H1 (cell line): ENCODE measurements at regions not wholly inside any gene's neighbourhood (a gene's known extent, or its start where the extent isn't known, plus 50 kb on each side); places are given as distances from the start of the nearest gene placed in this dataset.

ENCODE experiments used
- CTCF ChIA-PET: fragments of 300-600 bp; sonication (Branson Sonifier 250); formaldehyde crosslinking; loops from one replicate; lab custom pipeline; 2021; ENCODE audit not compliant: partially characterized antibody; lab: Charles Lee
- POLR2A ChIA-PET: fragments of 300-600 bp; sonication (Branson Sonifier 250); formaldehyde crosslinking; loops from one replicate; lab custom pipeline; 2021; ENCODE audit warnings: inconsistent platforms; ENCODE audit not compliant: partially characterized antibody; lab: Charles Lee
- DNase-seq, 2 experiments: peaks; one replicate each; pipeline versions ENCODE4 v3.0.0 to v3.0.0-alpha.2; 2010 to 2022; ENCODE audit warnings: low spot score in 2 of 2, low read depth in 1 of 2, mixed read lengths in 1 of 2
- FAIRE-seq: peaks from 2 replicates; lab custom pipeline; 2011; peaks lifted over from hg19 to GRCh38; lab: Jason Lieb, UNC
- H2AFZ ChIP-seq: 2 replicates; pipeline ENCODE4 v1.8.1; 2012; ENCODE audit warnings: low read length, inconsistent platforms
- H2AK5ac ChIP-seq: 2 replicates; pipeline ENCODE4 v1.6.1; 2013; ENCODE audit warnings: low read depth, low read length
- H2BK120ac ChIP-seq: replicated peaks from 2 replicates; pipeline ENCODE3; 2013; ENCODE audit warnings: low read depth, low read length, inconsistent platforms
- H2BK12ac ChIP-seq: 2 replicates; pipeline ENCODE4 v1.6.1; 2013; ENCODE audit warnings: low read depth, low read length
- H2BK15ac ChIP-seq: 2 replicates; pipeline ENCODE4 v1.6.1; 2013; ENCODE audit warnings: low read length
- H2BK20ac ChIP-seq: 2 replicates; pipeline ENCODE4 v1.6.1; 2013; ENCODE audit warnings: low read length
- H2BK5ac ChIP-seq: 2 replicates; pipeline ENCODE4 v1.6.1; 2013; ENCODE audit warnings: low read depth, low read length
- H3K14ac ChIP-seq: 2 replicates; pipeline ENCODE4 v1.6.1; 2013; ENCODE audit warnings: inconsistent platforms; ENCODE audit not compliant: insufficient read length
- H3K18ac ChIP-seq: 2 replicates; pipeline ENCODE4 v1.6.1; 2013; ENCODE audit warnings: low read length; ENCODE audit errors: extremely low read depth
- H3K23ac ChIP-seq: 2 replicates; pipeline ENCODE4 v1.6.1; 2013; ENCODE audit warnings: inconsistent platforms; ENCODE audit not compliant: insufficient read length
- H3K23me2 ChIP-seq: 2 replicates; pipeline ENCODE4 v1.6.1; 2013; ENCODE audit warnings: low read depth, low read length
- H3K27ac ChIP-seq: 2 replicates; pipeline ENCODE4 v1.6.1; 2011; ENCODE audit warnings: low read depth, low read length, inconsistent platforms
- H3K27me3 ChIP-seq, 4 experiments: replicated peaks in 1 of 4; 1 replicate in 1 of 4; 2 replicates in 3 of 4; pipeline versions ENCODE4 v1.6.1 to v1.8.1; 2011 to 2013; ENCODE audit warnings: low read length in 3 of 4, mild to moderate bottlenecking in 3 of 4, inconsistent platforms in 2 of 4, mixed read lengths in 2 of 4, moderate library complexity in 1 of 4; ENCODE audit not compliant: control insufficient read depth in 3 of 4, insufficient read depth in 3 of 4; ENCODE audit errors: extremely low read depth in 1 of 4
- H3K36me3 ChIP-seq, 4 experiments: 2 replicates each; pipeline versions ENCODE4 v1.6.1 to v1.8.1; 2011 to 2013; ENCODE audit warnings: mild to moderate bottlenecking in 4 of 4, low read length in 3 of 4, moderate library complexity in 2 of 4, control low read depth in 1 of 4, inconsistent platforms in 1 of 4; ENCODE audit not compliant: insufficient read depth in 4 of 4, control insufficient read depth in 2 of 4
- H3K4ac ChIP-seq: replicated peaks from 2 replicates; pipeline ENCODE3; 2013; ENCODE audit warnings: low read length, low read depth, mixed read lengths, inconsistent platforms; ENCODE audit not compliant: insufficient read length
- H3K4me1 ChIP-seq, 4 experiments: replicated peaks in 1 of 4; 1 replicate in 1 of 4; 2 replicates in 3 of 4; pipeline versions ENCODE4 v1.6.1 to v1.8.1; 2011 to 2013; ENCODE audit warnings: low read length in 3 of 4, inconsistent platforms in 2 of 4, mixed read lengths in 1 of 4; ENCODE audit not compliant: insufficient read depth in 4 of 4, control insufficient read depth in 3 of 4
- H3K4me2 ChIP-seq, 2 experiments: 2 replicates each; pipeline versions ENCODE4 v1.6.1 to v1.8.1; 2011 to 2013; ENCODE audit warnings: low read depth in 2 of 2, low read length in 2 of 2, control low read depth in 1 of 2, inconsistent platforms in 1 of 2, mild to moderate bottlenecking in 1 of 2; ENCODE audit not compliant: insufficient read depth in 1 of 2
- H3K4me3 ChIP-seq, 4 experiments: fragments of 200-600, 300-600 bp in 1 of 4; sonication (generic), shearing (Covaris generic), sonication (Bioruptor Twin) in 1 of 4; 2 replicates each; pipeline versions ENCODE4 v1.5.1 to v1.8.1; 2011 to 2016; ENCODE audit warnings: low read length in 4 of 4, low read depth in 3 of 4, control low read depth in 2 of 4, inconsistent platforms in 2 of 4, mild to moderate bottlenecking in 2 of 4, mixed read lengths in 1 of 4, moderate library complexity in 1 of 4; ENCODE audit not compliant: insufficient read depth in 2 of 4; ENCODE audit errors: extremely low read depth in 1 of 4
- H3K56ac ChIP-seq: replicated peaks from 2 replicates; pipeline ENCODE3; 2013; ENCODE audit warnings: low read depth, mild to moderate bottlenecking, mixed read lengths, low read length, inconsistent platforms; ENCODE audit not compliant: insufficient read length
- H3K79me1 ChIP-seq: 2 replicates; pipeline ENCODE4 v1.6.1; 2013; ENCODE audit warnings: low read depth, low read length, control low read depth
- H3K79me2 ChIP-seq, 2 experiments: 2 replicates each; pipeline versions ENCODE4 v1.6.1 to v1.8.1; 2012 to 2013; ENCODE audit warnings: low read length in 2 of 2, mild to moderate bottlenecking in 2 of 2, inconsistent platforms in 1 of 2; ENCODE audit not compliant: insufficient read depth in 2 of 2, control insufficient read depth in 1 of 2
- H3K9ac ChIP-seq, 4 experiments: replicated peaks in 1 of 4; 1 replicate in 1 of 4; 2 replicates in 3 of 4; pipeline versions ENCODE4 v1.6.1 to v1.8.1; 2011 to 2013; ENCODE audit warnings: low read depth in 3 of 4, low read length in 3 of 4, control low read depth in 2 of 4, mild to moderate bottlenecking in 2 of 4, moderate library complexity in 2 of 4, inconsistent platforms in 1 of 4; ENCODE audit errors: extremely low read depth in 1 of 4
- H3K9me3 ChIP-seq, 2 experiments: 2 replicates each; pipeline versions ENCODE4 v1.6.1 to v1.8.1; 2012 to 2013; ENCODE audit warnings: mild to moderate bottlenecking in 2 of 2, moderate library complexity in 2 of 2, control low read depth in 1 of 2, inconsistent platforms in 1 of 2, low read depth in 1 of 2, low read length in 1 of 2, mixed read lengths in 1 of 2; ENCODE audit not compliant: insufficient read depth in 2 of 2
- H4K20me1 ChIP-seq, 2 experiments: replicated peaks in 1 of 2; 2 replicates each; pipeline versions ENCODE3 to v1.8.1; 2011 to 2013; ENCODE audit warnings: inconsistent platforms in 2 of 2, low read length in 2 of 2, mild to moderate bottlenecking in 1 of 2; ENCODE audit not compliant: insufficient read depth in 2 of 2, control insufficient read depth in 1 of 2
- H4K5ac ChIP-seq: 2 replicates; pipeline ENCODE4 v1.6.1; 2013; ENCODE audit warnings: low read length, low read depth, mixed read lengths, inconsistent platforms; ENCODE audit not compliant: insufficient read length
- H4K8ac ChIP-seq: 2 replicates; pipeline ENCODE4 v1.8.0; 2013; ENCODE audit warnings: mild to moderate bottlenecking, moderate library complexity, low read length, inconsistent platforms; ENCODE audit not compliant: insufficient read depth; ENCODE audit errors: extremely low read depth
- H4K91ac ChIP-seq: replicated peaks from 2 replicates; pipeline ENCODE3; 2013; ENCODE audit warnings: low read length, mixed read lengths, inconsistent platforms; ENCODE audit not compliant: insufficient read length
- ATF2 ChIP-seq: IDR thresholded peaks from 2 replicates; pipeline ENCODE4 v1.6.1; 2012; ENCODE audit warnings: low read length, inconsistent platforms
- ATF3 ChIP-seq: IDR thresholded peaks from 2 replicates; pipeline ENCODE4 v1.6.1; 2011; ENCODE audit warnings: low read depth, mild to moderate bottlenecking, low read length; ENCODE audit not compliant: insufficient read depth
- TBP ChIP-seq: IDR thresholded peaks from 2 replicates; pipeline ENCODE4 v1.6.1; 2011; ENCODE audit warnings: low read depth, low read length, improper control_type of control experiment
- WGBS, 2 experiments: shearing (Covaris generic) in 1 of 2; methylation state at CpG; one replicate each; pipeline versions ENCODE4 v1.1.6 to v1.1.7; 2013 to 2015; ENCODE audit warnings: low lambda C conversion rate in 2 of 2, mixed read lengths in 2 of 2, inconsistent platforms in 1 of 2, low coverage in 1 of 2, missing lambda C conversion rate in 1 of 2; ENCODE audit not compliant: insufficient replicate concordance in 2 of 2, insufficient coverage in 1 of 2, insufficient read length in 1 of 2; ENCODE audit errors: extremely low coverage in 1 of 2, missing lambda C conversion rate in 1 of 2; 5-methylcytosine and 5-hydroxymethylcytosine counted together

- DNase-seq (no peak), FAIRE-seq (no peak)
- no peak overlapping the region for H3K27ac ChIP-seq
- 84% methylated on average over 5 of the region's 5 CpGs; no CpG with 5 or more reads in 1 of the 2 experiments for WGBS, 2 experiments
- no peak overlapping the region for H3K4me2 ChIP-seq
- ChIA-PET CTCF (interaction anchor here (1.1 to 9.8 kb wide), 8 partner anchors 9 to 202 kb away, joined by 4 to 91 read pairs (median 23); partner anchors contain the start of gene CCL1), POLR2A (interaction anchor here (0.5 to 4.8 kb wide), 2 partner anchors 11 to 92 kb away, joined by 3 to 36 read pairs; no protein-coding TSS in a partner anchor)
- H4K91ac ChIP-seq, result no peak overlapping the region
- no peak overlapping the region for H3K4ac ChIP-seq
- no peak overlapping the region for H3K18ac ChIP-seq
- H2BK15ac ChIP-seq, result no peak overlapping the region
- no peaks in the 10 kb centered on the region for H3K79me1 ChIP-seq
- no peak overlapping the region; the same call in 1 of the 2 replicates for H4K8ac ChIP-seq
- no peak overlapping the region for H2AK5ac ChIP-seq
- H2BK120ac ChIP-seq, result no peak overlapping the region
- no peak overlapping the region for H3K9ac ChIP-seq
- H3K14ac ChIP-seq, result no peak overlapping the region
- no peak overlapping the region for H4K5ac ChIP-seq
- no peaks in the 10 kb centered on the region for H3K79me2 ChIP-seq
- no peak overlapping the region for H2BK5ac ChIP-seq
- H3K56ac ChIP-seq, result no peak overlapping the region
- no peak overlapping the region for H2BK20ac ChIP-seq
- no peak overlapping the region for H3K4me3 ChIP-seq
- H2AFZ ChIP-seq, result no peak overlapping the region
- no peaks in the 10 kb centered on the region; a peak in 1 of 7 replicates for H3K4me1 ChIP-seq
- TF ChIP-seq TBP (no peak), ATF3 (no peak), ATF2 (no peak)
- H3K23ac ChIP-seq, result no peak overlapping the region
- H3K9me3 ChIP-seq, result peaks cover 4 to 5% of the 10 kb centered on the region in 2 experiments; a peak in 1 of 4 replicates
- no peak overlapping the region for H2BK12ac ChIP-seq
- H3K23me2 ChIP-seq, result no peaks in the 10 kb centered on the region
- no peaks in the 10 kb centered on the region for H3K27me3 ChIP-seq
- H3K36me3 ChIP-seq, result no peaks in the 10 kb centered on the region
- H4K20me1 ChIP-seq, result no peaks in the 10 kb centered on the region
These were observed 87.7 kb upstream of the CCL2 start for GRCh38 chr17:34167354-34167753.
